ENCODE measurements at regions not wholly inside any gene's neighbourhood (a gene's known extent, or its start where the extent isn't known, plus 50 kb on each side); places are given as distances from the start of the nearest gene placed in this dataset.

DNA sequence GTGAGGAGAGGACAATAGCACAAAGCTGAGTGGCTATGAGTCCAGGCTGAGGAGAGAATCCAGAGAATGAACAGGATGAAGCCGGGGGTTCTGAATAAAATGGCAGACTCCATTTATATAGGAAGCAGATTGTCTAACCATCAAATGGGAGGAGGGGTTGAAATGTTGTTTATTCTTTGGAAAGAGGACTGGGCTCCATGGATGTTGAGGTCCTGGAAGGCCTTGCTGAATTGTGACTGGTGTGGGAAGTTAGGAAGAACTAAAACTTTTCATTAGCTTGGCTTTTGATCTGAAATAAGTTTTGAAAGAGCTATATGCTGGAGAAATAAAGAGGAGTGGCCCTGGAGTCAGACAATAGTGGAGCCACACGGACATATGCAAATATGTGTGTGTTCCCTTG is 647.8 kb downstream of the RNF144B start:
- no TSS peak for BruUV-seq (replicated peaks)
- in situ Hi-C loops (cut with MboI) (no loop called here), intact Hi-C loops (cut with micrococcal nuclease; ENCODE audit: unreplicated experiment) (no loop called here)
- Histone ChIP-seq H3K9me3 (replicated peaks; ENCODE audit: control insufficient read depth, insufficient read depth, low read length) (no peaks in the 10 kb centered on the region), H3K36me3 (ENCODE audit: control insufficient read depth in 2 of 2, insufficient read depth in 2 of 2, low read length in 1 of 2) (no peaks in the 10 kb centered on the region), H3K4me3 (no peak overlapping the region), H2AFZ (ENCODE audit: control insufficient read depth, low read depth, low read length) (no peak overlapping the region), H3K4me1 (ENCODE audit: control insufficient read depth, insufficient read depth, low read length) (no peaks in the 10 kb centered on the region), H3K27ac (ENCODE audit: control insufficient read depth, insufficient read depth) (no peak overlapping the region), H3K79me2 (ENCODE audit: control insufficient read depth, insufficient read depth, low read length) (no peaks in the 10 kb centered on the region), H3K9ac (ENCODE audit: control insufficient read depth, insufficient read depth, low read length) (no peak overlapping the region), H3K4me2 (ENCODE audit: control insufficient read depth, insufficient read depth) (no peak overlapping the region), H3K27me3 (replicated peaks in 1 of 2; ENCODE audit: control insufficient read depth in 2 of 2, insufficient read depth in 2 of 2, low read length in 1 of 2) (no peaks in the 10 kb centered on the region), H4K20me1 (ENCODE audit: control insufficient read depth, insufficient read depth) (no peaks in the 10 kb centered on the region)
- no peak for TF ChIP-seq ZBED1 (IDR thresholded peaks at IDR 0.05; ENCODE audit: borderline replicate concordance)
- TF ChIP-seq ZNF384 (IDR thresholded peaks at IDR 0.05; ENCODE audit: borderline replicate concordance, low read depth, low read length): no peak
- TF ChIP-seq, protein P1, sequence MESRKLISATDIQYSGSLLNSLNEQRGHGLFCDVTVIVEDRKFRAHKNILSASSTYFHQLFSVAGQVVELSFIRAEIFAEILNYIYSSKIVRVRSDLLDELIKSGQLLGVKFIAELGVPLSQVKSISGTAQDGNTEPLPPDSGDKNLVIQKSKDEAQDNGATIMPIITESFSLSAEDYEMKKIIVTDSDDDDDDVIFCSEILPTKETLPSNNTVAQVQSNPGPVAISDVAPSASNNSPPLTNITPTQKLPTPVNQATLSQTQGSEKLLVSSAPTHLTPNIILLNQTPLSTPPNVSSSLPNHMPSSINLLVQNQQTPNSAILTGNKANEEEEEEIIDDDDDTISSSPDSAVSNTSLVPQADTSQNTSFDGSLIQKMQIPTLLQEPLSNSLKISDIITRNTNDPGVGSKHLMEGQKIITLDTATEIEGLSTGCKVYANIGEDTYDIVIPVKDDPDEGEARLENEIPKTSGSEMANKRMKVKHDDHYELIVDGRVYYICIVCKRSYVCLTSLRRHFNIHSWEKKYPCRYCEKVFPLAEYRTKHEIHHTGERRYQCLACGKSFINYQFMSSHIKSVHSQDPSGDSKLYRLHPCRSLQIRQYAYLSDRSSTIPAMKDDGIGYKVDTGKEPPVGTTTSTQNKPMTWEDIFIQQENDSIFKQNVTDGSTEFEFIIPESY (IDR thresholded peaks at IDR 0.05): no peak
- no peak for TF ChIP-seq NFYB (IDR thresholded peaks at IDR 0.05; ENCODE audit: insufficient read depth, low read depth, low read length)
- no peak for TF ChIP-seq PAX5 (IDR thresholded peaks at IDR 0.05; ENCODE audit: borderline replicate concordance, low read depth, low read length)
- no peak for TF ChIP-seq SRF (IDR thresholded peaks at IDR 0.05; ENCODE audit: low read depth in 2 of 2, low read length in 2 of 2)
- no peak for TF ChIP-seq SREBF2 (IDR thresholded peaks at IDR 0.05; ENCODE audit: low read length)
- no peak for TF ChIP-seq SMAD1 (IDR thresholded peaks at IDR 0.05; ENCODE audit: low read depth, partially characterized antibody)
- TF ChIP-seq, protein P2, sequence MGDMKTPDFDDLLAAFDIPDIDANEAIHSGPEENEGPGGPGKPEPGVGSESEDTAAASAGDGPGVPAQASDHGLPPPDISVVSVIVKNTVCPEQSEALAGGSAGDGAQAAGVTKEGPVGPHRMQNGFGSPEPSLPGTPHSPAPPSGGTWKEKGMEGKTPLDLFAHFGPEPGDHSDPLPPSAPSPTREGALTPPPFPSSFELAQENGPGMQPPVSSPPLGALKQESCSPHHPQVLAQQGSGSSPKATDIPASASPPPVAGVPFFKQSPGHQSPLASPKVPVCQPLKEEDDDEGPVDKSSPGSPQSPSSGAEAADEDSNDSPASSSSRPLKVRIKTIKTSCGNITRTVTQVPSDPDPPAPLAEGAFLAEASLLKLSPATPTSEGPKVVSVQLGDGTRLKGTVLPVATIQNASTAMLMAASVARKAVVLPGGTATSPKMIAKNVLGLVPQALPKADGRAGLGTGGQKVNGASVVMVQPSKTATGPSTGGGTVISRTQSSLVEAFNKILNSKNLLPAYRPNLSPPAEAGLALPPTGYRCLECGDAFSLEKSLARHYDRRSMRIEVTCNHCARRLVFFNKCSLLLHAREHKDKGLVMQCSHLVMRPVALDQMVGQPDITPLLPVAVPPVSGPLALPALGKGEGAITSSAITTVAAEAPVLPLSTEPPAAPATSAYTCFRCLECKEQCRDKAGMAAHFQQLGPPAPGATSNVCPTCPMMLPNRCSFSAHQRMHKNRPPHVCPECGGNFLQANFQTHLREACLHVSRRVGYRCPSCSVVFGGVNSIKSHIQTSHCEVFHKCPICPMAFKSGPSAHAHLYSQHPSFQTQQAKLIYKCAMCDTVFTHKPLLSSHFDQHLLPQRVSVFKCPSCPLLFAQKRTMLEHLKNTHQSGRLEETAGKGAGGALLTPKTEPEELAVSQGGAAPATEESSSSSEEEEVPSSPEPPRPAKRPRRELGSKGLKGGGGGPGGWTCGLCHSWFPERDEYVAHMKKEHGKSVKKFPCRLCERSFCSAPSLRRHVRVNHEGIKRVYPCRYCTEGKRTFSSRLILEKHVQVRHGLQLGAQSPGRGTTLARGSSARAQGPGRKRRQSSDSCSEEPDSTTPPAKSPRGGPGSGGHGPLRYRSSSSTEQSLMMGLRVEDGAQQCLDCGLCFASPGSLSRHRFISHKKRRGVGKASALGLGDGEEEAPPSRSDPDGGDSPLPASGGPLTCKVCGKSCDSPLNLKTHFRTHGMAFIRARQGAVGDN (IDR thresholded peaks at IDR 0.05): no peak
- no peak for TF ChIP-seq NFIC (IDR thresholded peaks at IDR 0.05; ENCODE audit: low read depth, low read length)
- no peak for TF ChIP-seq WRNIP1 (IDR thresholded peaks at IDR 0.05; ENCODE audit: borderline replicate concordance, low read depth, low read length)
- TF ChIP-seq, protein P3, sequence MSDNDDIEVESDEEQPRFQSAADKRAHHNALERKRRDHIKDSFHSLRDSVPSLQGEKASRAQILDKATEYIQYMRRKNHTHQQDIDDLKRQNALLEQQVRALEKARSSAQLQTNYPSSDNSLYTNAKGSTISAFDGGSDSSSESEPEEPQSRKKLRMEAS (IDR thresholded peaks at IDR 0.05; ENCODE audit: low read depth, low read length): no peak
- 0% methylated on average over 2 of the region's 2 CpGs for WGBS (ENCODE audit: insufficient coverage, insufficient replicate concordance, low lambda C conversion rate, missing lambda C conversion rate)
- no peak for DNase-seq (ENCODE audit: low read depth, low spot score)
- no peak for ATAC-seq
- SMC1A ChIA-PET (ENCODE audit: uncharacterized antibody, unreplicated experiment): no interaction called here
- no peak for FAIRE-seq
- POLR2A ChIA-PET: no interaction called here
- CTCF ChIA-PET: interaction anchor here (0.6 to 0.8 kb wide), 2 partner anchors 10 to 33 kb away, joined by 3 read pairs; no protein-coding TSS in a partner anchor
- RAD21 ChIA-PET (ENCODE audit: unreplicated experiment): no interaction called here

All from GM12878 (cell line).